Mesendoderm (in vitro differentiated cells): ENCODE measurements at regions not wholly inside any gene's neighbourhood (a gene's known extent, or its start where the extent isn't known, plus 50 kb on each side); places are given as distances from the start of the nearest gene placed in this dataset.

Experiments
- DNase-seq: peaks from one replicate; pipeline ENCODE4 v3.0.0; 2013
- H2AK5ac ChIP-seq: 2 replicates; pipeline ENCODE4 v1.6.1; 2013; ENCODE audit warnings: low read length, inconsistent platforms
- H2BK120ac ChIP-seq: 2 replicates; pipeline ENCODE4 v1.6.1; 2013; ENCODE audit warnings: low read depth, mild to moderate bottlenecking, low read length, moderate library complexity, mixed read lengths
- H2BK15ac ChIP-seq: replicated peaks from 2 replicates; pipeline ENCODE4 v1.6.1; 2013; ENCODE audit warnings: low read depth, mild to moderate bottlenecking, moderate library complexity
- H2BK5ac ChIP-seq: 2 replicates; pipeline ENCODE4 v1.6.1; 2013; ENCODE audit warnings: low read length, inconsistent platforms
- H3K18ac ChIP-seq: 2 replicates; pipeline ENCODE4 v1.6.1; 2013; ENCODE audit warnings: mild to moderate bottlenecking, low read length, mixed read lengths
- H3K23ac ChIP-seq: one replicate; pipeline ENCODE4 v1.6.1; 2013; ENCODE audit warnings: low read length
- H3K27ac ChIP-seq: 2 replicates; pipeline ENCODE4 v1.5.1; 2013; ENCODE audit warnings: low read depth, mild to moderate bottlenecking, inconsistent platforms, low read length, moderate library complexity
- H3K27me3 ChIP-seq: 2 replicates; pipeline ENCODE4 v1.6.1; 2013; ENCODE audit warnings: low read length, control low read depth, mild to moderate bottlenecking, inconsistent platforms; ENCODE audit not compliant: insufficient read depth, poor library complexity
- H3K36me3 ChIP-seq: 2 replicates; pipeline ENCODE4 v1.6.1; 2013; ENCODE audit warnings: low read length, inconsistent platforms; ENCODE audit not compliant: control insufficient read depth, insufficient read depth
- H3K4ac ChIP-seq: one replicate; pipeline ENCODE4 v1.6.1; 2013; ENCODE audit warnings: low read depth, mild to moderate bottlenecking, low read length, moderate library complexity
- H3K4me1 ChIP-seq: 2 replicates; pipeline ENCODE4 v1.6.1; 2013; ENCODE audit warnings: low read depth, low read length, inconsistent platforms; ENCODE audit not compliant: control insufficient read depth
- H3K4me2 ChIP-seq: 2 replicates; pipeline ENCODE4 v1.6.1; 2013; ENCODE audit warnings: low read length
- H3K4me3 ChIP-seq: 2 replicates; pipeline ENCODE4 v1.5.1; 2013; ENCODE audit warnings: mild to moderate bottlenecking, low read length
- H3K56ac ChIP-seq: one replicate; pipeline ENCODE4 v1.6.1; 2013; ENCODE audit warnings: low read length
- H3K79me1 ChIP-seq: 2 replicates; pipeline ENCODE4 v1.6.1; 2013; ENCODE audit warnings: low read length, inconsistent platforms
- H3K79me2 ChIP-seq: 2 replicates; pipeline ENCODE4 v1.6.1; 2013; ENCODE audit warnings: mild to moderate bottlenecking, low read length; ENCODE audit not compliant: control insufficient read depth, insufficient read depth
- H3K9ac ChIP-seq: 2 replicates; pipeline ENCODE4 v1.6.1; 2013; ENCODE audit warnings: low read length, inconsistent platforms
- H4K5ac ChIP-seq: one replicate; pipeline ENCODE4 v1.6.1; 2013; ENCODE audit warnings: low read length
- H4K8ac ChIP-seq: one replicate; pipeline ENCODE4 v1.6.1; 2013; ENCODE audit warnings: low read depth, mild to moderate bottlenecking, control low read depth, low read length, moderate library complexity
- WGBS: extraction: QIAGEN DNeasy Blood & Tissue Kit; methylation state at CpG from one replicate; pipeline ENCODE4 v1.1.7; 2013; ENCODE audit warnings: low lambda C conversion rate, missing lambda C conversion rate; ENCODE audit not compliant: insufficient coverage; ENCODE audit errors: extremely low coverage; 5-methylcytosine and 5-hydroxymethylcytosine counted together

DNA sequence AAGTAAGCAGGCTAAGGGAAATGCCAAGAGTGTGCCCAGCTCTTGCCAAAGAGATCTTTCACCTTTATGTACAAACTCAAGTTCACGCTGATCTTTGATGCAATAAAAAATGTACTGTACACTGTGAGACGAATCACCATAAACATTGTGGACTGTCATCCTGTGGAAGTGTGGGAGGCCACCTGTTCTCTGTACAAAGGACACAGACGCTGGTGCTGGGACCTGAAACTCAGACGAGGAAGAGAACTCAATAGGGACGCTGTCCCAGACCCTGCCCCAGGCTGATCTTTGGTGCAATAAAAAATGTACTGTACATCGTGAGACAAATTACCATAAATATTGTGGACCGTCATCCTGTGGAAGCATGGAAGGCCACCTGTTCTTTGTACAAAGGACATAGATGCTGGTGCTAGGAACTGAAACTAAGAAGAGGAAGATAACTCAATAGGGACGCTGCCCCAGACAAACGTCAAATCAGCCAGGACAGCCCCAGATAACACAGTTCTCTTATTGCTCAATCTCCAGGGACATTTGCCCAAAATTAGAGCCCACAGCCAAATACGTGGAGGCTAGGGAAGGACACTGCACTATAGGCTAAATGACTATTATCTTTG, 312.7 kb upstream of the SGK1 start:
- WGBS, result no CpG with 5 or more reads among the region's 10 CpGs

DNA sequence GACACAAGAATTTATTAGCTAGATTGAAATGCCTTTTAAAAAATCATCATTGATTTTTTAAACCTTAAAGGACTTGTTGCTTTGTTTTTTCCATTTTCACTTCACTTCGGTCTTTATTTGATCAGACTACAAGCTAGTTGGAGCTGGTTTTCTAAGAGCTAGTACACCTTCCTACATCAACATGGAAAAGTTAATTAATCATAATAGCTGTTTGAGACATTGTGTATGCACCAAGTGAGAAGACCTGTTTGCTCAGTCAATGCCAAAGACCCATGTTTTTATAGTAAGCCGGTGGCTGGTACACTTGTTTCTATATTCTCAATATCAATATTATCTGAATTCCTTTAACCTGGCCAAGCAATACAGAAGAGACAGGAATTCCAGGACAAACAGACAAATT, 310.2 kb upstream of the SGK1 start:
- Histone ChIP-seq H3K27me3 (no peaks in the 10 kb centered on the region), H3K23ac (no peak overlapping the region), H3K4ac (no peak overlapping the region), H2BK120ac (no peak overlapping the region), H3K36me3 (no peaks in the 10 kb centered on the region), H3K4me1 (no peaks in the 10 kb centered on the region), H2BK5ac (no peak overlapping the region), H2AK5ac (no peak overlapping the region), H4K5ac (no peak overlapping the region), H4K8ac (no peak overlapping the region), H3K4me2 (no peak overlapping the region), H3K4me3 (no peak overlapping the region), H3K18ac (no peak overlapping the region), H3K27ac (no peak overlapping the region), H2BK15ac (no peak overlapping the region), H3K79me1 (no peaks in the 10 kb centered on the region), H3K56ac (no peak overlapping the region), H3K9ac (no peak overlapping the region), H3K79me2 (no peaks in the 10 kb centered on the region)
- DNase-seq, result no peak
- no CpG with 5 or more reads among the region's 2 CpGs for WGBS

More for the DNA sequence above, 312.7 kb upstream of the SGK1 start:
- no peak overlapping the region for H2AK5ac ChIP-seq
- no peak overlapping the region for H2BK120ac ChIP-seq
- H3K4me2 ChIP-seq, result no peak overlapping the region
- no peaks in the 10 kb centered on the region for H3K79me2 ChIP-seq
- no peaks in the 10 kb centered on the region for H3K4me1 ChIP-seq
- no peak overlapping the region for H3K4ac ChIP-seq
- no peak overlapping the region for H4K5ac ChIP-seq
- H3K23ac ChIP-seq, result no peak overlapping the region
- no peak overlapping the region for H2BK5ac ChIP-seq
- H3K27me3 ChIP-seq, result no peaks in the 10 kb centered on the region
- H3K18ac ChIP-seq, result no peak overlapping the region
- no peak for DNase-seq
- H3K36me3 ChIP-seq, result no peaks in the 10 kb centered on the region
- no peaks in the 10 kb centered on the region for H3K79me1 ChIP-seq
- H3K4me3 ChIP-seq, result no peak overlapping the region
- H3K56ac ChIP-seq, result no peak overlapping the region
- no peak overlapping the region for H4K8ac ChIP-seq
- no peak overlapping the region for H3K9ac ChIP-seq
- no peak overlapping the region for H2BK15ac ChIP-seq
- H3K27ac ChIP-seq, result no peak overlapping the region

DNA sequence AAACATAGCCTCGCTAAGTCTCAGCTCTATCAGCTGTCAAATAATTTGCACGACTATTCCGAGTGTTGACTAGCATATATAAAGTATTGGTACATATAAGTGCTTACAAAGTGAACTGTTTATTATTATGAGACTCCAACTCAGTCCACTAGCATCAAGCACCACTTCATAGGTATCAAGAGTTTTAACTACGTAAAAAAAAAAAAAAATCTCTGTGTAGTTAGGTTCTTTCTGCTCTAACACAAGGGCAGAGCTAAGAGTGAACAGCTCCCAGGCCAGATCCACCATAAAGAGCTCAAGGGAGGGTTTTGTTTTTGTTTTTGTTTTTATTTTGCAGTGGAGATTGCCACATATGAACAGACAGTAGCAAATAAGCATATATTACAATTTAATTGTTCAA, 309.8 kb upstream of the SGK1 start:
- Histone ChIP-seq H3K79me1 (no peaks in the 10 kb centered on the region), H3K4me3 (no peak overlapping the region), H2BK120ac (no peak overlapping the region), H3K56ac (no peak overlapping the region), H3K36me3 (no peaks in the 10 kb centered on the region), H3K27me3 (no peaks in the 10 kb centered on the region), H2BK5ac (no peak overlapping the region), H3K23ac (no peak overlapping the region), H4K8ac (no peak overlapping the region), H2AK5ac (no peak overlapping the region), H2BK15ac (no peak overlapping the region), H3K4me1 (no peaks in the 10 kb centered on the region), H3K4me2 (no peak overlapping the region), H3K4ac (no peak overlapping the region), H4K5ac (no peak overlapping the region), H3K79me2 (no peaks in the 10 kb centered on the region), H3K27ac (no peak overlapping the region), H3K18ac (no peak overlapping the region), H3K9ac (no peak overlapping the region)
- no peak for DNase-seq
- no CpG with 5 or more reads among the region's 4 CpGs for WGBS

DNA sequence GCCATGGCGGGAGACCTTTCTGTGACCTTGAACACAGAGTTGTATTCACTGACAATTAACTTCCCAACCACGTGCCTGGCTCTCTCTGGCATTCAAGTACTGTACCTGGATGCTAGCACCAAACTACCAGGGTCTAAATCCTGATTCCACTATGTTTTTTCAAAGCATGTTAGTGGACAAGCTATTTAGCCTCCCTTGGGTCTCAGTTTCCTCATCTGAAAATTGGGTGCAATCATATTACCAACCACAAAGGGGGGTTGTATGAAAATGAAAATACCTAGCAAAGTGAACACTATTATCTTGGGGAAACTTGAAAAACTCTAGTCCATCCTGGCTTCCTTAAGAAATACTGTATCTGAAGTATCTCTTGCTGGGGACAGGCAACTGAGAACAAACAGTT, 308.7 kb upstream of the SGK1 start:
- no CpG with 5 or more reads among the region's 2 CpGs for WGBS
- Histone ChIP-seq H3K4me3 (no peak overlapping the region), H3K18ac (no peak overlapping the region), H3K36me3 (no peaks in the 10 kb centered on the region), H2BK5ac (no peak overlapping the region), H3K27me3 (no peaks in the 10 kb centered on the region), H2AK5ac (no peak overlapping the region), H3K79me2 (no peaks in the 10 kb centered on the region), H3K4me2 (no peak overlapping the region), H3K4me1 (no peaks in the 10 kb centered on the region), H3K4ac (no peak overlapping the region), H3K27ac (no peak overlapping the region), H2BK15ac (no peak overlapping the region), H3K79me1 (no peaks in the 10 kb centered on the region), H2BK120ac (no peak overlapping the region), H4K5ac (no peak overlapping the region), H4K8ac (no peak overlapping the region), H3K23ac (no peak overlapping the region), H3K9ac (no peak overlapping the region), H3K56ac (no peak overlapping the region)
- no peak for DNase-seq

DNA sequence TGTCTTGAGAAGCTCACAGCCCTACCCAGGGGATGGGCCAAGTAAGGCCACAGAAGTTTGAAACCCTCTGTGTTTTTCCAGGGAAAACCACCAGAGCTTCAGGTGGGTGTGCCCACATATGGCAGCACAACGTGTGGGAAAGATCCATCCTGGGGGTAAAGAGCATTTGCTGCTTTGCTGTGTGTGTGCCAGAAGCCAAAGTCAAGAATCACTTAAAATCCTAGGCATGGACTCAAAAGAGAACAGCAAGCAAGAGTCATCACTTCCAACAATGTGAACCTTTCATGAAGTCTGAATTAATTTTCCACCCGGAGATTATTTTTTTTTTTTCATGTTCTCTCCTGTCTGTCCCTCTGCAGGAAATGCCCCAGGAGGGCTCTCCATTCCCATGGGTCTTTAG, 308.2 kb upstream of the SGK1 start:
- no peak overlapping the region for H3K27ac ChIP-seq
- no peaks in the 10 kb centered on the region for H3K27me3 ChIP-seq
- H3K4ac ChIP-seq, result peak overlapping the region; percentile 3
- H3K23ac ChIP-seq, result no peak overlapping the region
- no peak overlapping the region for H2BK15ac ChIP-seq
- H4K5ac ChIP-seq, result no peak overlapping the region
- H4K8ac ChIP-seq, result no peak overlapping the region
- no peak overlapping the region for H2AK5ac ChIP-seq
- H3K36me3 ChIP-seq, result no peaks in the 10 kb centered on the region
- H3K4me1 ChIP-seq, result no peaks in the 10 kb centered on the region
- H3K79me2 ChIP-seq, result no peaks in the 10 kb centered on the region
- no peak overlapping the region for H2BK5ac ChIP-seq
- no peak for DNase-seq
- WGBS, result no CpG with 5 or more reads among the region's 2 CpGs
- no peak overlapping the region for H2BK120ac ChIP-seq
- no peak overlapping the region for H3K9ac ChIP-seq
- H3K18ac ChIP-seq, result no peak overlapping the region
- H3K4me2 ChIP-seq, result no peak overlapping the region
- no peaks in the 10 kb centered on the region for H3K79me1 ChIP-seq
- H3K56ac ChIP-seq, result no peak overlapping the region
- no peak overlapping the region for H3K4me3 ChIP-seq

DNA sequence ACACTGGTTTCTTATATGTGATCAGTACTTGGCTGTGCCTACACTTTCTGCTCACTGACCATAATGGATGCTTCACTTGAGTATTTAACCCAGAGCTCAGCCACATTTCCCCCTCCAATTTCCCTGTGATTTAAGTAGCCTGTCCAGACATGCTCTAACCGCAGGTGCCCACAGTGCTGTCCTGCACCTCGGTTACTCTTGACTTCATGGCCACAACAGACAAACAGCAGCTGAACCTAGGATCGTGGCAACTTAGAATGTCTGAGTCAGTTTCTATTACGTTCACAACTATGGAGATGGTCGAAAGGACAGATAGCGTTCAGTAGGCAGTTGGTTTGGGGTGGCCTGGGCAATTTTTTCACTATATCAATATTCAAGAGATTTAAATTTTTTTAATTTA, 306.9 kb upstream of the SGK1 start:
- no peak overlapping the region for H3K56ac ChIP-seq
- H4K5ac ChIP-seq, result no peak overlapping the region
- no peak overlapping the region for H3K23ac ChIP-seq
- no peak overlapping the region for H3K4me3 ChIP-seq
- H3K36me3 ChIP-seq, result no peaks in the 10 kb centered on the region
- no peak overlapping the region for H4K8ac ChIP-seq
- no peak overlapping the region for H2AK5ac ChIP-seq
- H3K27ac ChIP-seq, result no peak overlapping the region
- H2BK120ac ChIP-seq, result no peak overlapping the region
- no peaks in the 10 kb centered on the region for H3K79me2 ChIP-seq
- no peak overlapping the region for H2BK5ac ChIP-seq
- no peak overlapping the region for H3K9ac ChIP-seq
- no peak overlapping the region for H3K18ac ChIP-seq
- no peak overlapping the region for H2BK15ac ChIP-seq
- no peak for DNase-seq
- no CpG with 5 or more reads among the region's 6 CpGs for WGBS
- H3K27me3 ChIP-seq, result no peaks in the 10 kb centered on the region
- no peaks in the 10 kb centered on the region for H3K4me1 ChIP-seq
- no peak overlapping the region for H3K4ac ChIP-seq
- no peak overlapping the region for H3K4me2 ChIP-seq
- no peaks in the 10 kb centered on the region for H3K79me1 ChIP-seq
